GM18867 (cell line): ENCODE measurements at regions not wholly inside any gene's neighbourhood (a gene's known extent, or its start where the extent isn't known, plus 50 kb on each side); places are given as distances from the start of the nearest gene placed in this dataset.
"Not testable (repeated sequence)": the region's sequence is repeated elsewhere in the genome, so short reads cannot be mapped to it uniquely, and the experiment has no call there.

Experiments
- ATAC-seq: cut with Tn5 transposase; IDR thresholded peaks from one replicate; pipeline ENCODE4 v1.9.1; 2021; ENCODE audit warnings: mild to moderate bottlenecking, moderate library complexity; ENCODE audit not compliant: unreplicated experiment

DNA sequence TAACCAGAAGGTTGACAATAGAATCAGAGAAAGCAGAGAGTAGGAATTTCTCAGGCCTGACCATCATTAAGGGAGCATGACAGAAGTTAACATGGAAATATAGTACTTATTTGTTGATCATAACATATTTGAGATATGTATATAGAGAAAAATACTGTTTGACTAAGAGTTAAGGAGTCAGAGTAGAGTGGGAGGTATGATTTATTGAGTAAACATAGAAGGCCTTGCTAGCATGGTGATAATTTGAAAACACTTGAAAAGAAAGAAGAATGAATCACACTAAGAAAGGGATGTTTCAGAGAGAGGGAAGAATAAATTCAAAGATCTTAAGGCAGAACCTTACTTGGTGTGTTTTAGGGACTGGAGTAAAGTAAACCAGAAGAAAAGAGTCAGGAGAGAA lies 437.2 kb upstream of the TECRL start:
- ATAC-seq: no peak

- ATAC-seq: no peak
These were observed 420.5 kb upstream of the TECRL start for GRCh38 chr4:64829749-64830148.

GRCh38 chr4:64824591-64824990 lies 415.3 kb upstream of the TECRL start:
- ATAC-seq: no peak

DNA sequence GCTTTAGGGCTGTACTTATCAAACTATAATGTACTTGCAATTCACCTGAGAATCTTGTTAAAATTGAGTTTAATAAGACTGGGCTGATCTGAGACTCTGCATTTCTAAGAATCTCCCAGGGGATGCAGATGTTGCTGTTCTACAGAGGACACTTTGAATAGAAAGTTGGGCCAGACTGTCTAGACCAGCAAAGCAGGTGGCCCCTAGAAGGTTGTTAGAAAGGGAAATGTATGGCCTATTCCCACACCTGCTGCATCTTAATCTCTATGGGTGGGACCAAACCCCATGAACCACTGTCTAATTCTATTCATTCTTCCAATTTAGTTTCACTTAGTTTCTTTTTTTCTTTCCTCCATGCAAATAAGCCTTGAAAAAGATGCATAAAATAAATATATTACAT lies 413.2 kb upstream of the TECRL start:
- ATAC-seq: no peak

DNA sequence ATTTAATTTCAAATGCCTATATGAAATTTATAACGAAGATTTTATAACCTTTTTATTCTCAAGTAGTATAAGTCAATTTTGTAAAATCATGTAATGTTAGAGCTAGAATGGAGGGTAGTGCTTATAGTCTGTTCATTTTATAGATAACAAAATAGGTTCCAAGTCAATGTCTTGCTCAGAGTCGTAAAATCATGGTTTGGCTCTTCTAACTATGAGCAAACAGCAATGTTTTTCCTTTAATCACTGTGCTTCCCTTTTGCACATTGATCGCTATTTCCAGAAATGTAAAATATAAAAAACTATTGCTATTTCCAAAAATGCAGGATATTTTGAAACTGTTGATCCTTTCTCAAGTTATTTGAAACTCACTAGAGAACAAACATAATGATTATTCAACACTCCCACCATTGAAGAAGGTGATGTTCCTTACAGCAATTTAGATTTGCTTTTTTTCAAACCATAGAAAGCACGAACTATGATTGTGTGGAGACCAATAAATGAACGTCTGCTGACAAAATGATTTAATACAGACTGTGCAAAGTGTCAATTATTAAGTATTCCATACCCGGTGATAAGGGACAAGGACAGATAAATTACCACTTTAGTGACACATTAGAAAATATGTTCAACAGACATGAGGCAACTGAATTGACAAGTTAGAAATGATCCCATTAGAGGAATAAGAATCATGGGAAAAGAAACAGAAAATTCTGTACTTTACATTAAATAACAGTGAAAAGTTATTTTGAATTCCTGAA lies 412.1 kb upstream of the TECRL start:
- ATAC-seq: no peak

- ATAC-seq: no peak
These were observed 405.4 kb upstream of the TECRL start for GRCh38 chr4:64814616-64815015.

DNA sequence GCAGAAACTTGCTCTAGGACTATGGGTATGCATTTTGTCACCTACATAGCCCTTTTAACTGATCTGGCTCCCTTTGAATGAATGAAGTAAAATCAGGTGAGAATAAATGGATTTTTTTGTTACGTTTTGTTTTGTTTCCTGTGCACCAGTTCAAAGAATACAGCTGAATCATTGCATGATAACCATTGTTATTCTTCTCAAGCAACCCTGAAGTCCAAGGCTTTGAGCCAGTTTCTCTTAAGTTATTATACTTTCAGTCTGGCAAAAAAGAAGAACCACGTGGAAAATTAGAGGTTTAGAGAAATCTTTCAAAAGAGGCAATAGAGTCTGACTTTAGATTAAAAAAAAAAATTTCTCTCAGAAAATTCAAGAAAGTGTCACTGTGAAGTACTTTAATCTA lies 398.6 kb upstream of the TECRL start:
- no peak for ATAC-seq

DNA sequence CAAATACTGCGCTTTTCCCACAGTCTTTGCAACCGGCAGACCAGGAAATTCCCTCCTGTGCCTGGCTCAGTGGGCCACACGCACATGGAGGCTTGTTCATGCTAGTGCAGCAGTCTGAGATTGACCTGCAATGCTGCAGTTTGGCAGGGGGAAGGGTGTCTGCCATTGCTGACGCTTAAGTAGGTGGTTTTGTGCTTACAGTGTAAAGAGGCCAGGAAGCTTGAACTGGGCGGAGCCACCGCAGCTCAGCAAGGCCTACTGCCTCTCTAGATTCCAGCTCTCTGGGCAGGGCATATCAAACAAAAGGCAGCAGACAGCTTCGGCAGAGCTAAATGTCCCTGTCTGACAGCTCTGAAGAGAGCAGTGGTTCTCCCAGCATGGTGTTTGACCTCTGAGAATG lies 390.5 kb upstream of the TECRL start:
- no peak for ATAC-seq

- not testable (repeated sequence) for ATAC-seq
These were observed 389.6 kb upstream of the TECRL start for GRCh38 chr4:64798828-64799227.

GRCh38 chr4:64796581-64796980 lies 387.3 kb upstream of the TECRL start:
- ATAC-seq: no peak

DNA sequence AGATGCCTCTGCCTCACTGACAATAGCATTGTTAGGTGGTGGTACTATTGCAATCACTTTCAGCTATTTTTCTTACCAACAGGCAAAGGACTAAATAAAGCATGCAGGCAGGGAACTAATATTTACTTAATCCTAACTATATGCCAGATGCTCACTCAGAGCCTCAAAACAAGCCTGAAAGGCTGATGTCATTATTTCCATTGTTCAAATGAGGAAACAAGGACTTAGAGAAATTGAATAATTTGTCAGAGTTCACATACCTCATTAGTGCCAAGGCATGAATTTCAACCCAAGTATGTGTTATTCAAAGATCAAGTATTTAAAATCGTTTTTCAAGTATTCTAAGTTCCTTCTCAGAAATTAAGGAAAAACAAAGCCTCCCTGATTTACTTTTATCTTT lies 374.9 kb upstream of the TECRL start:
- ATAC-seq: no peak

DNA sequence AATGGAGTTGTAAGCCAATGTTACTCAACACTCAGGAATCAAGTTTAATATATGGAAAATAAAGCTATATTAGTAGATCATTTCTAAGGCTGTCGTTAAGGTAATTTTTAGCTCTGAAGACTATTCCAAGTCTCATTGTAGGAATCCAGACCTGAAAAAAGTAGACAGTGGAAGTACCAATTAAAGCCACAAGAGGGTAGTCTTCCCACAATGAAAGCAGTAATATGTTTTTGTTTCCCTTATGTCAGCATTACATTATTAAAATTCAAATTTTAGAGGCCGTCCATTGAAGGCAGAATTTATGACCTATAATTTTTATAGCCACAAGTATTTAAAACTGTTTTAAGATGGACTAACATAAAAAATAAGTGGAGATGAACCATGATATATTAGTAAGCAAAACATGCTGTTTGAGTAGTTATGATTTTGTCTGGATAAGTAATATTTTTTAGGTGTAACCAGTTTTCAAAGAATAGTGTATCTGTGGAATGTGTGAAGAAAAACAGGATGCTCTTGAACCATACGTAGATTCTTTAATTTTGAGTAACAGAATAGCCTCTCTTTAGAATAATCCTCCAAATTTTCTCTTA lies 372.6 kb upstream of the TECRL start:
- peak; percentile 76 for ATAC-seq

GRCh38 chr4:64780664-64781063 lies 371.4 kb upstream of the TECRL start:
- ATAC-seq: no peak

GRCh38 chr4:64777286-64777685 lies 368.0 kb upstream of the TECRL start:
- ATAC-seq: no peak

DNA sequence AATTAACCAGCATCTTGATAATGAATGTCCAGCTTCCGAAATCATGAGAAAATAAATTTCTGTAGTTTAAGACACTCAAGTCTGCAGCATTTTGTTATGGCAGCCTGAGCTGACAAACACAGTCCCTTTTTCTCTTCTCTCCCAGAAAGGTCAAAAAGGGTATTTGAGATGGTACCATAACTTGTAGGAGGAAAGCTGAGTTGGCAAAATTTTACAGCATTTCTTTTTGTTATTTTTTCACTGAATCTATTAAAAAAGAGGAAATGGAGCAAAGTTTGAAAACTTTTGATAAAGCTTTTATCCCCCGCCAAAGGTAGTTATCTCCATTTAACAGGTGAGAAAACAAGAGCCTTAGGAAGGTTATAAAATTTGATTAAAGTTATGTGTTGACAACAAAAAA lies 367.6 kb upstream of the TECRL start:
- no peak for ATAC-seq

DNA sequence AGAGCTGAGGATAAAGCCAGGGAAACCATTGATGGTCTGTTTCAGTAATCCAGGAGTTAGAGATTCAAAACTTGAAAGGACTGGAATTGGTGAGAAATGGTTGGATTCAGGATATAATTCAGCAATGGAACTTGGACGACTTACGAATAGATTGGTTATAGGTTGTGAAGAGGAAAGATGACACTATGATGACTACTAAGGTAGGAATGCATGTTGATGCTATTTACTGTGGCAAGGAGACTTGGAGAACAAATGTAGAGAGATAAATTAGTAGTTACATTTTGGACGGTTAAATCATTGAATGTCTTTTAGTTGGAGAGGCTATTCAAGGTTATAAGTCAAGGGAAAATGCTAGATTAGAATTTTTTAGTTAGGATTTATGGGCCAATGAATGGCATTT lies 365.4 kb upstream of the TECRL start:
- ATAC-seq: no peak

DNA sequence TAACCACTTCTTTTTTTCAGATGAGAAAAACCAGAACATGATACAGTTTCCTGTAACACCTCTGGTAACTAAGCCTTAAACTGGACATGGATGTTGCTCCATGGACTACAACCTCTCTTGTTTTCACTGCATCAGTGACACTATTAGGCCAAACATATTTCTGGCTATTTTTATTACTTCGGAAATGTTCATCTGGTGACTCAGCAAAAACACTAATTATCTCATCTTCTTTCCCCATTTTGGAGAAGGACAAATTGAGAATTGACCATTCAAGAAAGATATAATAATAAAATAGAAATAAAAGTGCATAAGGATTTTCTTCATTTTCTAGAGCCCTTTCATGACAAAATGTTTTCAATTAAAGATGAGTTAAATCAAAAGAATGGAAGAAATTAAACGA lies 361.9 kb upstream of the TECRL start:
- ATAC-seq: no peak

- ATAC-seq: no peak
These were observed 358.3 kb upstream of the TECRL start for GRCh38 chr4:64767547-64767946.

GRCh38 chr4:64766565-64766964 lies 357.3 kb upstream of the TECRL start:
- ATAC-seq: no peak

DNA sequence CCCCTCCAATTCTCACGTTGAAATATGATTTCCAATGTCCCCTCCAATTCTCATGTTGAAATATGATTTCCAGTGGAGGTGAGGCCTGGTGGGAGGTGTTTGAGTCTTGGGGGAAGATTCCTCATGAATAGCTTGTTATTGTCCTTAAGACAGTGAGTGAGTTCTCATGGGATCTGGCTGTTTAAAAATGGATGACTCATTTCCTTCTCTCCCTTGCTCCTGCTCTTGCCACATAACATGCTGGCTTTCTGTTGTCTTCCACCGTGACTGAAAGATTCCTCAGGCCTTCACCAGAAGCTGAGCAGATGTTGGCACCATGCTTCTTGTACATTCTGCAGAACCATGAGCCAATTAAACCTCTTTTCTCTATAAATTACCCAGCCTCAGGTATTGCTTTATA lies 346.8 kb upstream of the TECRL start:
- no peak for ATAC-seq

DNA sequence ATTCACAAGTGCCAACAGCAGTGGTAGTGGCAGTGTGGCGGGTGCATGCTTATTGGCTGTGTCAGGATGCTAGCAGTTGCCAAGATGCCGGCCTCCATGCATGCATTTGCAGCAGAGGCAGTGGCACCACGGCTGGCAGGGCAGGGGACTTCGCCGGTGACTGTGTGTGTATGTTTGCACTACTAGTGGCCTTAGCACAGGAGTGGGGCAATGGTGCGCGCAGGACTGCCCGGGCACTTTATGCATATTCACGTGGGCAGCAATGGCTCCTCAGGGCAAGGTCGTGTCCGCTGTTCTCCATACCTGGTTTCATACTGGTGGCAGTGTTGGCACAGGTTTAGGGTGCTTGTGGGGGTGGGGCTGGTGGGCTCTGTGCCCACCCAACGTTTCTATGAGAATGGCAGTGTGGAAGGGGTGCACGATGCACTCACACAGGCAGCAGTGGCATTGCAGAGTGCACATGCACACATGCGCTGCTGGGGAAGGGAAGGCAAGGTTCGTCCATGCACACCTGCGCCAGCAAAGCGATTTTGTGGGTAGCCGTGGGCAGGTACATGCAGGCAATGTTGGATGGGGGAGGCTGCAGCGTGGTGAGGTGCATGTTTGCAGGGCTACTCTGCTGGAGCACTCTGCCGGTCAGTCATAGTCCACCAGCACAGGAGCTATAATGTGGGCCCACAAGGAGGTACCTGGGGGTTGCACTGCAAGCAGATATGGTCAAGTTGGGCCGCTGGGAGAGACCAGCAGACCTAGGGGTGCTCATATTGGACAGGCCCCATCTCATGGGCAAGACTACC lies 338.9 kb upstream of the TECRL start:
- no peak for ATAC-seq

DNA sequence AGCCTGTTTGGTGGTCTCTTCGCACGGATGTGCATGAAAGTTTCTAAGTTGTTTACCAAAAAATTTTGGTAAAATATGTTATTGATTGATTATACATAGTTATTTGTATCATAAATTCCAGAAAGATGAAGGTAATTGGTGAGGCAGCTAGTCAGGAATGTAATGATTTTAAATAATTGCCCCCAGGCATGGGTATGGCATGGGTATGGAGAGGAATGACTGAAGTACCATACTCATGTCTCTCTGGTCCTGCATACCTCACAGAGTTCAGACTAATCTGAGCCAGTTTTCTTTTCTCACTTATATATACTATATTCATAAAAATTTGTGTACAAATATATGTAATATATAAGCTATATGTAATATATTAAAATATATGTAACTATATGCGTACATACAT lies 329.0 kb upstream of the TECRL start:
- no peak for ATAC-seq
